Calu3 (cell line): ENCODE measurements at regions not wholly inside any gene's neighbourhood (a gene's known extent, or its start where the extent isn't known, plus 50 kb on each side); places are given as distances from the start of the nearest gene placed in this dataset.

ENCODE experiments used
- BruUV-seq: library from RNA; stranded (reverse); fragments of 400-500 nt; replicated peaks from 2 replicates; lab custom pipeline; 2021; lab: Mats Ljungman, UMichigan
- CTCF ChIA-PET: fragments of 300-600 bp; sonication (Branson Sonifier 250); formaldehyde crosslinking; loops from one replicate; lab custom pipeline; 2022; ENCODE audit warnings: antibody characterized with exemption; lab: Charles Lee
- DNase-seq: peaks from one replicate; pipeline ENCODE4 v3.0.0; 2022
- H3K27ac Mint-ChIP-seq: one replicate; pipeline ENCODE4 v1.8.0; 2022; ENCODE audit warnings: mixed read lengths; ENCODE audit not compliant: unreplicated experiment
- H3K27me3 Mint-ChIP-seq: one replicate; pipeline ENCODE4 v1.8.0; 2022; ENCODE audit warnings: mixed read lengths; ENCODE audit not compliant: unreplicated experiment
- H3K36me3 Mint-ChIP-seq: one replicate; pipeline ENCODE4 v1.8.0; 2022; ENCODE audit warnings: mild to moderate bottlenecking, moderate library complexity, mixed read lengths; ENCODE audit not compliant: insufficient read depth, unreplicated experiment
- H3K4me1 Mint-ChIP-seq: one replicate; pipeline ENCODE4 v1.8.0; 2022; ENCODE audit warnings: mild to moderate bottlenecking, low read depth, mixed read lengths; ENCODE audit not compliant: unreplicated experiment
- H3K4me3 Mint-ChIP-seq: one replicate; pipeline ENCODE4 v1.8.0; 2022; ENCODE audit warnings: mild to moderate bottlenecking, low read depth, moderate library complexity, mixed read lengths; ENCODE audit not compliant: unreplicated experiment
- H3K9me3 Mint-ChIP-seq: one replicate; pipeline ENCODE4 v1.8.0; 2022; ENCODE audit warnings: low read depth, mixed read lengths; ENCODE audit not compliant: unreplicated experiment
- CTCF ChIP-seq: fragments of 200-600 bp; IDR thresholded peaks from one replicate; pipeline ENCODE4 v1.8.0; 2022; ENCODE audit warnings: antibody characterized with exemption; ENCODE audit not compliant: unreplicated experiment
- intact Hi-C: fragments of 100-400 bp; cut with micrococcal nuclease; formaldehyde crosslinking; loops from one replicate; pipeline ENCODE4 v1.10.0; 2022; ENCODE audit not compliant: unreplicated experiment

GRCh38 chr7:134367956-134368749 lies 51.4 kb upstream of the SLC35B4 start:
- CTCF ChIA-PET = interaction anchor here (0.6 to 1.9 kb wide), 5 partner anchors 12 to 1387 kb away, joined by 3 to 10 read pairs (median 7); partner anchors contain the start of gene SLC35B4
- Mint-ChIP-seq H3K4me1 (peaks cover 66% of the 10 kb centered on the region), H3K9me3 (no peaks in the 10 kb centered on the region), H3K4me3 (peak overlapping the region; percentile 57), H3K27me3 (no peaks in the 10 kb centered on the region), H3K27ac (peak overlapping the region; percentile 90), H3K36me3 (peaks cover 33% of the 10 kb centered on the region)
- intact Hi-C loops = loop anchor here (1.0 to 10.0 kb wide), 2 partner anchors 52 to 147 kb away; no protein-coding TSS in a partner anchor
- no peak for TF ChIP-seq CTCF
- BruUV-seq = no TSS peak
- DNase-seq = no peak
